Spleen (tissue), 11 donors: ENCODE measurements at regions not wholly inside any gene's neighbourhood (a gene's known extent, or its start where the extent isn't known, plus 50 kb on each side); places are given as distances from the start of the nearest gene placed in this dataset.

Experiments
- DNase-seq: peaks from one replicate; pipeline ENCODE4 v3.0.0-alpha.2; 2020
- H3K27ac ChIP-seq, 8 donors: fragments of 200-600 bp; sonication (generic) in 7 of 8; 1 replicate in 4 of 8; 2 replicates in 4 of 8; pipeline versions ENCODE4 v1.5.0 to v1.8.0; 2016 to 2021; ENCODE audit warnings: inconsistent platforms in 4 of 8, mild to moderate bottlenecking in 4 of 8, moderate library complexity in 1 of 8
- H3K27me3 ChIP-seq, 7 donors: fragments of 200-600 bp; sonication (generic) in 6 of 7; replicated peaks in 1 of 7; 1 replicate in 4 of 7; 2 replicates in 3 of 7; pipeline versions ENCODE4 v1.5.0 to v1.8.0; 2016 to 2021; ENCODE audit warnings: inconsistent platforms in 3 of 7, mild to moderate bottlenecking in 1 of 7
- H3K36me3 ChIP-seq, 6 donors: fragments of 200-600 bp; sonication (generic) in 5 of 6; 1 replicate in 4 of 6; 2 replicates in 2 of 6; pipeline versions ENCODE4 v1.5.0 to v1.8.0; 2016 to 2021; ENCODE audit warnings: inconsistent platforms in 2 of 6
- H3K4me1 ChIP-seq, 6 donors: fragments of 200-600 bp; sonication (generic) in 5 of 6; 1 replicate in 3 of 6; 2 replicates in 3 of 6; pipeline versions ENCODE4 v1.5.0 to v1.8.0; 2016 to 2021; ENCODE audit warnings: inconsistent platforms in 3 of 6
- H3K4me3 ChIP-seq, 8 donors: fragments of 200-600 bp; sonication (generic) in 7 of 8; 1 replicate in 4 of 8; 2 replicates in 4 of 8; pipeline versions ENCODE4 v1.5.0 to v1.8.0; 2016 to 2021; ENCODE audit warnings: inconsistent platforms in 4 of 8, mild to moderate bottlenecking in 4 of 8, moderate library complexity in 2 of 8
- H3K9me3 ChIP-seq, 8 donors: fragments of 200-600 bp; sonication (generic) in 7 of 8; 1 replicate in 4 of 8; 2 replicates in 4 of 8; pipeline versions ENCODE4 v1.5.0 to v1.8.0; 2016 to 2021; ENCODE audit warnings: inconsistent platforms in 4 of 8
- POLR2A ChIP-seq, 3 donors: fragments of 450-650 bp; IDR thresholded peaks; one replicate each; pipeline ENCODE4 v1.5.1; 2017; ENCODE audit warnings: antibody characterized with exemption in 3 of 3, mild to moderate bottlenecking in 1 of 3
- POLR2AphosphoS5 ChIP-seq, 3 donors: sonication (generic); formaldehyde crosslinking; IDR thresholded peaks; one replicate each; pipeline ENCODE4 v1.5.1; 2017; ENCODE audit warnings: antibody characterized with exemption in 3 of 3
- WGBS, 5 donors: extraction: QIAGEN DNeasy Blood & Tissue Kit in 3 of 5; methylation state at CpG; one replicate each; pipeline versions ENCODE4 v1.1.5 to v1.1.7; 2013 to 2018; 5-methylcytosine and 5-hydroxymethylcytosine counted together
- intact Hi-C: fragments of 100-400 bp; cut with DNase I; formaldehyde crosslinking; loops from one replicate; pipeline ENCODE4 v1.15.0; 2023; ENCODE audit warnings: low total_unique reads
- TF ChIP-seq, protein P1 (sequence below), 11 experiments: fragments of 200-600 bp in 7 of 11; fragments of 450-650 bp in 4 of 11; sonication (generic) in 4 of 11; IDR thresholded peaks in 8 of 11; conservative IDR thresholded peaks in 3 of 11; 1 replicate in 7 of 11; 2 replicates in 4 of 11; pipeline versions ENCODE4 v1.4.0 to v1.8.0; 2016 to 2021; ENCODE audit warnings: antibody characterized with exemption in 11 of 11, inconsistent platforms in 4 of 11, mild to moderate bottlenecking in 1 of 11
- donor health status: healthy with polysubstance abuse.
- donor health status: DM: no; HTN: no; CAD: no; lungs with moderate emphysema.
- donor health status: DM: no; HTN: no; CAD: no.
- donor health status: Bipolar disorder and iron deficiency.
- donor health status: healthy.
- donor health status: DM: no; HTN: no; CAD: no.
- donor health status: DM: yes; HTN: yes; CAD: no.

DNA sequence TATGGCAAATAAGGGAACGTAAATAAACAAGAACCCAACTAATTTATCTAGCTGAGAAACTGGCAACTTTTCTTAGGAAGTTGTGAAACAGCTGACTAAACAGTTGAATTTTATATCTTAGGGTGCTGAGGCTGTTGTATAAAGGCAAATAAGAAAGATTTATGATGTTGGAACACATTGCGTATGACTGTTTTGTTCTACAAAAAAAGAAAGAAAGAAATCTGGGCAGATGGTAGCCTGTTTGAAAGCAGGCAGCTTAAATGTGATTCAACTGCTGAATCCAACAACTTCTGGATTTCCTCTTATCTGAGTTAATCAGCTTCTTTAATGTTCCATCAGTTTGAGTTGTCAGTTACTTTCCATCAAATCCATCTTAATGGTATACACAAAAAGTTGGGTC lies 214.5 kb downstream of the SNX13 start:
- 41 to 60% (median 49%) methylated on average over 2 of the region's 2 CpGs for WGBS, 5 donors
- intact Hi-C loops: no loop called here
- Histone ChIP-seq H3K9me3 (no peaks in the 10 kb centered on the region), H3K4me3 (no peak overlapping the region), H3K36me3 (no peaks in the 10 kb centered on the region), H3K4me1 (no peaks in the 10 kb centered on the region), H3K27me3 (no peaks in the 10 kb centered on the region), H3K27ac (no peak overlapping the region)
- TF ChIP-seq POLR2A (IDR thresholded peaks at IDR 0.05) (no peak), POLR2AphosphoS5 (IDR thresholded peaks at IDR 0.05) (no peak)
- TF ChIP-seq, protein P1, sequence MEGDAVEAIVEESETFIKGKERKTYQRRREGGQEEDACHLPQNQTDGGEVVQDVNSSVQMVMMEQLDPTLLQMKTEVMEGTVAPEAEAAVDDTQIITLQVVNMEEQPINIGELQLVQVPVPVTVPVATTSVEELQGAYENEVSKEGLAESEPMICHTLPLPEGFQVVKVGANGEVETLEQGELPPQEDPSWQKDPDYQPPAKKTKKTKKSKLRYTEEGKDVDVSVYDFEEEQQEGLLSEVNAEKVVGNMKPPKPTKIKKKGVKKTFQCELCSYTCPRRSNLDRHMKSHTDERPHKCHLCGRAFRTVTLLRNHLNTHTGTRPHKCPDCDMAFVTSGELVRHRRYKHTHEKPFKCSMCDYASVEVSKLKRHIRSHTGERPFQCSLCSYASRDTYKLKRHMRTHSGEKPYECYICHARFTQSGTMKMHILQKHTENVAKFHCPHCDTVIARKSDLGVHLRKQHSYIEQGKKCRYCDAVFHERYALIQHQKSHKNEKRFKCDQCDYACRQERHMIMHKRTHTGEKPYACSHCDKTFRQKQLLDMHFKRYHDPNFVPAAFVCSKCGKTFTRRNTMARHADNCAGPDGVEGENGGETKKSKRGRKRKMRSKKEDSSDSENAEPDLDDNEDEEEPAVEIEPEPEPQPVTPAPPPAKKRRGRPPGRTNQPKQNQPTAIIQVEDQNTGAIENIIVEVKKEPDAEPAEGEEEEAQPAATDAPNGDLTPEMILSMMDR (IDR thresholded peaks at IDR 0.05 in 8 of 11, conservative IDR thresholded peaks at IDR 0.05 in 3 of 11): no peak
- DNase-seq: no peak

DNA sequence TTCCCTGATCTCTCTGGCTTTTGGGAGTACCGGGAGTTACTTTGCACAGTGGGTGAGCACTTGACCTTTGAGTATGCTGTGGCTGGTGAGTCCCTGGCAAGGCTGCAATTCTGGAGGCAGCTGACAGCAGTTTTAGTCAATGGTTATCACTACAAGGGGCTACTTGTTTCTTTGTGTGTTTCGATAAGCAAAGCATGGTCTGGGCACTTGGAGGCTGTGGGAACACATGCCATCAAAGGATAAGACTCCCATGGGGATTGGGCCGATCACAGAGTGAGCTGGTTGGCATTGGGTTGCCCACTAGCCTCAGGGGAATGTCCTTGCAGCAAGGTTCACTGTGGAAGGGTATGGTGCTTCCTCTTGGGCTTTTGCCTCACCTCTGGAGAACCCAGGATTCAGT lies 208.2 kb downstream of the SNX13 start:
- no peak overlapping the region for H3K27ac ChIP-seq
- no peak for TF ChIP-seq POLR2AphosphoS5 (IDR thresholded peaks at IDR 0.05)
- TF ChIP-seq, protein P1 (IDR thresholded peaks at IDR 0.05 in 8 of 11, conservative IDR thresholded peaks at IDR 0.05 in 3 of 11): no peak
- TF ChIP-seq POLR2A (IDR thresholded peaks at IDR 0.05): no peak
- H3K4me3 ChIP-seq: no peak overlapping the region
- 68 to 87% (median 81%) methylated on average over 2 to 3 of the region's 3 CpGs for WGBS, 5 donors
- H3K36me3 ChIP-seq: no peaks in the 10 kb centered on the region
- H3K27me3 ChIP-seq: no peaks in the 10 kb centered on the region
- H3K4me1 ChIP-seq: no peaks in the 10 kb centered on the region
- DNase-seq: no peak
- H3K9me3 ChIP-seq: peaks cover 0 to 23% (median 14%) of the 10 kb centered on the region in 8 donors
- intact Hi-C loops: no loop called here
